GM19099 (cell line): ENCODE measurements at regions not wholly inside any gene's neighbourhood (a gene's known extent, or its start where the extent isn't known, plus 50 kb on each side); places are given as distances from the start of the nearest gene placed in this dataset.

Experiments used
- POLR2A ChIP-seq: IDR thresholded peaks from 3 replicates; pipeline ENCODE4 v1.6.1; 2011; ENCODE audit warnings: low read depth; ENCODE audit not compliant: insufficient read length; ENCODE audit errors: extremely low read depth

DNA sequence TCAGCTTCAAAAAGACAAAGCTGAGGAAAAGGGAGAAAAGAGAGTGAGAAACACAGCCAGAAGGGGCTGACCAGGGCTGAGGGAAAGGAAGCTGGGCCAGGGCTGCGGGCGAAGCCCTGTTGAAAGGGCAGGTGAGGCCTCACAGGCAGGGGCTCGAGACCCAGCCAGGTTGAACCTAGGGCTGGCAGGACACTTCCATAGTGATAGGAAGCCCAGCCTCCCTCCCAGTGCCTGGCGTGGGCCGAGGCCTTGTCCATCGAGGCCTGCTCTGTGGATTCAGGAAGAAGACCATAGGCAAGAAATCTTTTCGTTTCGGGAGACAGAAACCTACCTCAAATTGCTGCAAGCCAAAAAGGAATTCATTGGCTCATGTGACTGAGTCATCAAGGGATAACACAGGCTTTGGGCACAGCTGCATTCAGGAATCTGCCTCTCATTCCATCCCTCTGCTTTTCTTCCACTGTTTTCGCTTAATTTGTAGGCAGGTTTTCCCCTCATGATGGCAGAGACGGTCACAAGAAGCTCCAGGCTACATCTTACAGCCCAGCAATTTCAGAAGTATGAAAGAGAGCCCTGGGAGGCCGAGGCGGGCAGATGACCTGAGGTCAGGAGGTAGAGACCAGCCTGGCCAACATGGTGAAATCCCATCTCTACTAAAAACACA, 311.1 kb upstream of the SULF2 start:
- no peak for TF ChIP-seq POLR2A

DNA sequence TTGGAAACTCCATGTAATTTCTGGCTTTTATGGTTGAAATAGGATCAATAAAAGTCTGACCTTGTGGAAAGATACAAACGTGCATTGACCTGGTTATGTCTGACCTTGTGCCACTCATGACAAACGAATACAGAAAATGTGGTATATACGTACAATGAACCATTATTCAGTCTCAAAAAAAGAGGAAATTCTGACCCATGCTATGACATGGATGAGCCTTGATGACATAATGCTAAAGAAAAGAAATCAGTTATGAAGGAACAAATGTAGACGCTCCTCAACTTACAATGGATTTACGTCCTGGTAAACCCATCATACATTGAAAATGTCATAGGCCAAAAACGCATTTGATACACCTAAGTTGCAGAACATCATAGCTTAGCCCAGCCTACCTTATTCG, 309.7 kb upstream of the SULF2 start:
- no peak for TF ChIP-seq POLR2A

DNA sequence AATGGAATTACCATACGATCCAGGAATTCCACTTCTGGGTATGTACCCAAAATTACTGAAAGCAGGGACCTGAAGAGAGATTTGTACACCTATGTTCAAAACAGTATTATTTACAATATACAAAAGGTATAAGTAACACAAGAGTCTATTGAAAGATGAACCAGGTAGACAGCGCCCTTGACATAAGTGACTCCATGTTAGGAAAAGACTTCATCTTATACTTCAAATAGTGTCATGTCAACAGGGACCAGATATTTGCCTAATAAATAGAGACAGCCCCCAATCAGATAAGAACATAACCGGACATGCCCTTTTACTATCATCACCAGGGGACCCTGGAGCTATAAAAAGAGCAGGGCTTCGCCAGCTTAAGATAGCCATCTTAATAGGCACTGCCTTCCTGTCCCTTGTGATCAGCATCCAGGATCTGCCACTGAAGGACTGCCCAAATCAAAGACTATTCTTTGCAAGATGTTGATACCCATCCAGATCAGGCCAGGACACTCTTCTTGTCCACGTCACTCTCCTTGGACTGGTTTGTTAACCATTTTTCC, 309.0 kb upstream of the SULF2 start:
- no peak for TF ChIP-seq POLR2A

DNA sequence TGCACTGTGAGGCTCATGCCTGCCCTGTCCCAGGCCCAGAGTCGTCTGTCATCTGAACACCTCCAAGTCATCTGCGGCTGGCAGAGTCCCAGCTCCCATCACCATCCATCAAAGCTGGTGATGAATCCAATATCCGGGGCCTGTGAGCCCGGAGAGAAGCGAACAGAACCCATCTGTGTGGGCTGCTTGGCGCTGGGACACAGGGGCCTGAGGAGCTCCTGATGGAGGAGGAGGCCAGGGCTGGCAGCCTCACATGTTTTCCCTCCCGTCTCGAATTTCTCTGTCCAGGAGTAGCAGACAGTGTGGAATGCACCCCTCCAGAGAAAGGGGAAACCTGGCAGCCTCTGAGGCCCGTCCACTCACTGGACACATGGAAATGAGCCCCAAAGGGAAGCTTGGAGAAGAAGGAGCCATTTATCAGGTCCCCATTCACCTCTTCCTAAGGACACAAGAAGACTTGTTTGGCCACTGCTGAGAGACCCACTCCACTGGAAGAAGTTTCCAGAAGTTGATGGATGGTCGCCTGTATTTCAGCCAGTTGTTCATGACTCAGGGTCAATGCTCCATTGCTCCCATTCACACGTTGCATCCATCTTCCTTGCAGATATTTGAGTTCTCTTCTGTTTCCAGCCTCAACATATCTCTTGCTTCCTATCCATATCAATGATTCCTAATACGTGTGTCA, 307.5 kb upstream of the SULF2 start:
- TF ChIP-seq POLR2A = no peak

DNA sequence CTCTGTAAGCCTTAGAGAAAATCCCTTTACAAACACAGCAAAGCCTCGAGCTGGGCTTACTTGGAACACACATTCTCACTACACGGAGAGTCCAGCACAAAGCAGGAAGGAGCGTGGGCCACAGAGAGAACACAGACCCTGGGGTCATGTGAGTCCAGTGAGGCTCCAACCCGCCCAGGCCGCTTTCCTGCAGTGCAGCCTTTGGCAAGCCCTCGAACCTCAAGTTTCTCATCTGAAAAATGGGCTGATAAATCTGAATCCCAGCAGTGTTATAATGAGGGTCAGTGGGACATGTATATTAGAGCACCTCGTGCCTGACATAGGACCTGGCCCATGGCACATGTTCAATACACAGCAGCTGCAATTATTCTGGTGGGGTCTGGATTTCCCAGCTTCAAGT, 305.5 kb upstream of the SULF2 start:
- no peak for TF ChIP-seq POLR2A

DNA sequence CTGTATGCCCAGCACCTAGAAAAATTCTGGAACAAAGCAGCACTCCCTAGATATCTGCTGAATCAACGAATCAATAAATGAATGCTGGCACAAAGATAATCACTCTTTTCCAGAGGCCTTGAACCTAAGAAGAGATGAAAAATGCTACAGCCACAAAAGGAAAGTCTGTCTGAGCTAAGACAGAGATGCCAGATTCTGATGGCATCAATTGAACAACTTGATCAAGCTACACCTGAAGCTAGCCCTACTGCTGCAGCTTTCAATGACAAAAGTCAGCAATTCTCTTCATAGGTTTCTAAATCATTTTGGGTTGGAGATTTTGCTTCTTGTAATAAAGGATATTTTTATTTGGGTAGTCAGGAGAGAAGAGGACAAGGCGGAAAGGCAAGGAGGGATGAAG, 305.0 kb upstream of the SULF2 start:
- TF ChIP-seq POLR2A = no peak

DNA sequence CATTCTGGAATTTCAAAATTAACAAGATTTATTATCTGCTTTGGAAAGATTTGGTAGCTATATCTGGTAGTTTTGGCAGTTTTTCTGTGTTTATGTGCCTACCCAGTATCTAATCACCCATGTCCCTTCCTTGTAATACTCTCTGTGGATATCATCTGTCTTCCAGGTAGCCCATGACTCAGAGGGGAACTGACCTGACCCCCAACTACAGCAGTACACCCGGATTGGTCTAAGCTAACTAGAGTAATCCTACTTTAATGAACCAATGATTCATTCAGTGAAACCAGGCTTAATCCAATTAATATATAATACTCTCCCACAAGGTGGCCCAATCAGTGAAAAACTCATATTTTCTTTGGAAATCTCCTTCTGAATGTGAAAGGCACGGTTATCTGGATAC, 295.3 kb upstream of the SULF2 start:
- TF ChIP-seq POLR2A = no peak

DNA sequence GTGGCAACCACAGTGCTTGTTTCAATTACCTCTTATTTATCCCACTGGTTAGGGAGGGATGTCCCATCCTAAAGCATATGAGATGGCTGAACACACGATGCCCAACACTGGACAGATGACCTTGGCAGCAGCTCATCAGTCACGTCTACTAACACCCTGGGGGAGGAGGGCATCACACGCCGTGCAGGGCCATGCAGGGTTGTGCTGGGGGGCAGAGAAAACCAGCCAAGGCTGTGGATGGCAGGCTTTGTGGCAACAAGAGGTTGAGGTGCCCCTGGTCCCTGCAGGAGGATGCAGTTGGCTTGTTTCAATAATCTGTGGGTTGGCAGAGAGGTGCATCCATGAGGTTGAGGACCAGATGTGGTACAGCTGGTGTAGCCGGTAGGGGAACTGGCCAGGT, 293.7 kb upstream of the SULF2 start:
- no peak for TF ChIP-seq POLR2A

DNA sequence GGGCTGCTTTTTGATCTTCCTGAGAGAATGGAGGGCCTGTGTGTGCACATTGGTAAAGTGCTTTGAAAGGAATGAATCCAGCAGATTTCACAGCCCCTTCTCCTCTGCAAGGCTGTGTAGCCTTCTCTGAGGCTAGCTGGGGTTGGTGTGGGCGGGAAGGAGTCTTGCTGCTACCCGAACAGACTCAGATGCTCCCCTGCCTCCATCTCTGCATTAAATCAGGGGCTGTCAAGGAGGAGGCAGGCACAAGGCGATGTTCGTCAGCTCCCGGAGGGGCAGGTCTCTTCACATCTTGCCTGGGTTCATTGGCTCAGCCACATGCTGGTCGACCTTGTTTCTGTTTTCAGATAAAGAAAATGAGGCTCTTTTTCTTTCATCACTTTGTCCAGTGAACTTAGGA, 291.5 kb upstream of the SULF2 start:
- TF ChIP-seq POLR2A = no peak

DNA sequence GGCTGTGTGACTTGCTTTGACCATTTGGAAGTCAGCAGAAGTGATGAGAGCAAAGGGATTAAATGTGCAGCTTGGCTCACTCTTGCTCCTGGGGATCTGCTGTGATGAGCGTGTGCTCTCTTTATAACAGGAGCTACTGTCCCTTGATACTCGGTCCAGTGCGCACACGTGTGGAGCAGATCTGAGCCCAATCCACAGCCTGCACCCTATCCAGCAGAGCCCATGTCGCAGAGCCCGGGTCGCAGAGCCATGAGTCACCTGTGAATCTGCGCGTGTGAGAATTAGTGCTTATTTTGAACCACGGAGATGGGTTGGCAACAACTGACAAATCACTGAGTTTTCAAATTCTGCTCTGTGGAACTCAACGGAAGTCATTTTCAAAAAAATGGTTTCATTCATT, 291.0 kb upstream of the SULF2 start:
- TF ChIP-seq POLR2A = no peak

DNA sequence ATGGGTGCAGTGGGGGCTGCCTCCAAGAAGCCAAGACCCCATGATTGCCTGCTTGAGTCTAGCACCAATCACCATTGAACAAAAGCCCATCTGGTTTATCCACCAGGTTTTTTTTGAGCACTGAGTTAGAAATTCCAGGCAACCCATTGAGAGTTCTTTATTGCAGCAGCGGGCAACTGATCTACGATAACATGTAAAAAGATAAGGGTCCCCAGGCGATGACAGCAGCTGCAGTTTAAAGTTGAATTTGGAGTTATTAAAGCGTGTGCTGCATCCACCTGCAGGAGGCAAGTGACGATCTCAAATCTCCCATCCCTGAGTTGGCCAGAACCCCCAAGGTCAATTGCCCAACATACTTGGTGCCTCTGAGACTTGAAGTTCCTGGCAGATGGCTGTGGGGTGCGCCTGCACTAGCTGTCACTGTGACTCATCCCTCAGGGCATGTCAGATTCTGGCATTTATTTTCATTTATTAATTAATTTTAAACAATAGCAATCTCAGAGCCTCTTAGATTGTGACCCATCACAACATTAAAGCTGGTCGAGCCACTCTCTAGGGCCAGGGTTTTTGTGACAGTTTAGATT, 290.4 kb upstream of the SULF2 start:
- no peak for TF ChIP-seq POLR2A

DNA sequence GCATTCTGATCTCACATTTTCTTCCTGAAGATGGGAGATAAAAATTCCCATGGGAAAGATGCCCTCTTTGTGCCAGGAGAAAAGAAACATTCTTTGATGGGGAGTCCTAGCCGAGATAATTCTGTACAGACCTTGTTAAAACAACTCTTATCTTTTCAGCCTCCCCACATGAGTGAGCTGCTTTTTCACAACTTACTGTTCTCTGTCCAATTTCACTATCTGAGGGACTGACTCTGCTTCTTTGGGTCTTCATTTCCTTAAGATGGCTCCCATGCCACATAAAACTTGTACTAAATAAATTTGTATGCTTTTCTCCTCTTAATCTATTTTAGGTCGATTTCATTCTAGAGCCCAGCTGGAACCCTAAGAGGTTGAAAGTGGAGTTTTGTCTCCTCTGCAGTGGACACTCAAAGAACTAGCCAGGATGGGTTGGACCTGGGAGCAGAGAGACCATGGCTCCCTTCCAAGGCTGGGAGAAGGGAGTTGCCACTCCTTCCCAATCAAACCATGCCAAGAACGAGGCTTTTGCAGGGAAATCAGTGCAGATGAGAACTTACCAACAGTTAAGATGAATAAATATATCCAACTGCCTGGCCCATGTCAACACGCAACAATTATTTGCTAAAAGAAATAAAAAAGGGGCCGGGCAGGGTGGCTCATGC, 285.8 kb upstream of the SULF2 start:
- no peak for TF ChIP-seq POLR2A

DNA sequence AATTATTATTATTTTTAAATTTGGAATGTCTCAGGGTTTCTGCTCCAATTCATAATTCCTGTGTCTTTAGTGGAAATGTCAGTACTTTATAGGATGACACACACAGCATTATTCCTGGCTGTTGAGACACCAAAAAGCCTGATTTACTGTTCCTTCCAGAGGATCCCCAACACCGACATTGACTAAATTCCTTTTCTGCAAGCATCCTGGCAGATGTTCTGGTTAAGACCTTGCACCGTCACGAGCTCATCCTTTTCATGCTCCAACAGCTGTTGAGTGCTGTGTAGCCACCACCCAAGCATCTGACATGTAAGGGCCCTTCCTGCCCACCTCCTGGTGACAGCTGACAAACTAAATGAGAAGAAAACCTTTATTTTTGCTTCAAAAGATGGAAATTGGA, 284.3 kb upstream of the SULF2 start:
- TF ChIP-seq POLR2A = no peak

DNA sequence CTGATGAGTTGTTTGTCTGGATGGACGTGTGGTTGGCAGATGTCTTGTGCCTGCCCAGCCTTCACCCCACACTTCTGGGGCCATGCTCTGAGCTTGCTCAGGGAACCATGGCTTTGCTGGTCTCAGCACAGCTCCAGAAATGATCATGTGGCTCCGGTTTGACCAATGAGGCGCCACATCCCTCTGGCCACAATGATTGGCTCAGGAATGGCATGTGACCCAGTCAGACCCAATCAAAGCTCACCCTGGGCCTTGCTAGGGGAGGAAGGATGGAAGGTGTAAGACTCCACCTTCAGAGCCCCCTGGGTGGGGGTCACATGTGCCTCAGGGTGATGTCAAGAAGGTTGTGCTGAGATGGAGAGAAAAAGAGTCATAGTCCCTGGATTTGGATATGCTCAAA, 281.6 kb upstream of the SULF2 start:
- no peak for TF ChIP-seq POLR2A

DNA sequence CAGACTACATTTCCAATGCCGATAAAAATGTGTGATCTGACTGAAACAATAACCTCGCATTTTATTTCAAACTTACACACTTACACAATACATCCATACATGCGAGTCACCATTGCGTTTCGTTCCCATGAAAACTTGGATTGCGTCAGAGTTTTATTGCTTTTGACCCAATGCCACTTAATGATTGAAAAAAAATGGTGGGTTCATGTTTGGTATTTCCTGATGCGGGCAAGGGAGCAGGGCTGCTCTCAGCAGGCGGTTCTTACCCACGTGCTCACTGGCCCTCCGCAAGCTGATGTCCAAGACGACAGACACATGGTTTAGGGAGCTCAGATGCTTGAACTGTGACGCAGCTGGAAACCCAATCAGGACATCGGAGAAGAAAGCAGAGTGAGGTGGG, 281.0 kb upstream of the SULF2 start:
- TF ChIP-seq POLR2A = no peak

DNA sequence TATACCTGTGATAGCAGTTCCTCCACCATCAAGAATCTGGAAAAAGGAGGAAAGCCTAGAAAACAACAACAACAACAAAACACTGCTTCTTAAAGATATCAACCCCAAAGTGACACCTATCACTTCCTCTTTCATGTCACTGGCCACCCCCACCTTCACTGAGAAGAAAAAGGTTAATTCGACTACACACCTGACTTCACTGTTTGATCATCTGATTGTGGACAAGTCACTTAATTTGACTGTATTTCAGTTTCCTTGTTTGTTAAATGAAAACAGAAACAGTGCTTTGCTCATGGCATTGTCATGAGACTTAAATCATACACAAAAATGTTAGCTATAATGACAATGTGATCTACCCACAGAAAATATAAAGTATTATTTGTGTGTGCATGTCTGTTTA, 280.6 kb upstream of the SULF2 start:
- TF ChIP-seq POLR2A = no peak
